Astrocyte of the cerebellum (primary cell): ENCODE measurements at regions not wholly inside any gene's neighbourhood (a gene's known extent, or its start where the extent isn't known, plus 50 kb on each side); places are given as distances from the start of the nearest gene placed in this dataset.

Experiments
- DNase-seq: peaks from one replicate; pipeline ENCODE4 v3.0.0-alpha.2; 2011; ENCODE audit warnings: low read depth
- H3K4me3 ChIP-seq: 2 replicates; pipeline ENCODE4 v1.5.1; 2011; ENCODE audit warnings: mild to moderate bottlenecking, low read depth, low read length, moderate library complexity
- CTCF ChIP-seq: IDR thresholded peaks from 2 replicates; pipeline ENCODE4 v1.5.1; 2012; ENCODE audit warnings: low read length, low read depth, moderate library complexity, mild to moderate bottlenecking; ENCODE audit errors: missing control alignments
- in situ Hi-C: cut with HindIII; loops from 2 replicates; pipeline ENCODE4 v1.10.0; 2017; ENCODE audit warnings: low sequenced_read_pairs

- no peak for TF ChIP-seq CTCF
- no peak overlapping the region for H3K4me3 ChIP-seq
- no peak for DNase-seq
- in situ Hi-C loops, result no loop called here
Observed at GRCh38 chr6:98339506-98339905, 494.9 kb upstream of the POU3F2 start.

- no peak overlapping the region for H3K4me3 ChIP-seq
- no peak for TF ChIP-seq CTCF
- no peak for DNase-seq
- in situ Hi-C loops, result no loop called here
Observed at GRCh38 chr6:98343004-98343403, 491.4 kb upstream of the POU3F2 start.

- TF ChIP-seq CTCF, result no peak
- H3K4me3 ChIP-seq, result no peak overlapping the region
- in situ Hi-C loops, result no loop called here
- no peak for DNase-seq
Observed at GRCh38 chr6:98343797-98344196, 490.6 kb upstream of the POU3F2 start.

- in situ Hi-C loops, result no loop called here
- TF ChIP-seq CTCF, result no peak
- DNase-seq, result no peak
- no peak overlapping the region for H3K4me3 ChIP-seq
Observed at GRCh38 chr6:98352348-98352747, 482.0 kb upstream of the POU3F2 start.

- no peak overlapping the region for H3K4me3 ChIP-seq
- in situ Hi-C loops, result no loop called here
- DNase-seq, result no peak
- TF ChIP-seq CTCF, result no peak
Observed at GRCh38 chr6:98358173-98358572, 476.2 kb upstream of the POU3F2 start.

GRCh38 chr6:98366371-98366770 lies 468.0 kb upstream of the POU3F2 start:
- TF ChIP-seq CTCF, result no peak
- no peak for DNase-seq
- no peak overlapping the region for H3K4me3 ChIP-seq
- in situ Hi-C loops, result no loop called here

GRCh38 chr6:98380589-98380988 lies 453.8 kb upstream of the POU3F2 start:
- no peak for DNase-seq
- H3K4me3 ChIP-seq, result no peak overlapping the region
- TF ChIP-seq CTCF, result no peak
- in situ Hi-C loops, result no loop called here
